Colonic mucosa (tissue), 4 donors: ENCODE measurements at regions not wholly inside any gene's neighbourhood (a gene's known extent, or its start where the extent isn't known, plus 50 kb on each side); places are given as distances from the start of the nearest gene placed in this dataset.
A peak's percentile ranks its signal among the peaks of the same experiment; 100 is the strongest.

Experiments
- DNase-seq: peaks from one replicate; pipeline ENCODE4 v3.0.0-alpha.2; 2020
- H3K27ac ChIP-seq: fragments of 200-600 bp; one replicate; pipeline ENCODE4 v1.8.0; 2021
- H3K27me3 ChIP-seq: fragments of 200-600 bp; one replicate; pipeline ENCODE4 v1.8.0; 2021
- H3K36me3 ChIP-seq: fragments of 200-600 bp; one replicate; pipeline ENCODE4 v1.8.0; 2021
- H3K4me1 ChIP-seq: fragments of 200-600 bp; one replicate; pipeline ENCODE4 v1.8.0; 2021; ENCODE audit warnings: mild to moderate bottlenecking
- H3K4me3 ChIP-seq: fragments of 200-600 bp; one replicate; pipeline ENCODE4 v1.8.0; 2021
- H3K9ac ChIP-seq, 2 donors: one replicate each; pipeline ENCODE4 v1.7.0; 2013; ENCODE audit warnings: control low read depth in 2 of 2, low read depth in 2 of 2, low read length in 2 of 2
- H3K9me3 ChIP-seq: fragments of 200-600 bp; one replicate; pipeline ENCODE4 v1.8.0; 2021
- CTCF ChIP-seq: fragments of 200-600 bp; IDR thresholded peaks from one replicate; pipeline ENCODE4 v1.8.0; 2022; ENCODE audit warnings: antibody characterized with exemption, mild to moderate bottlenecking
- intact Hi-C: fragments of 100-400 bp; cut with DNase I; formaldehyde crosslinking; loops from one replicate; pipeline ENCODE4 v1.14.1; 2022
- donor health status: healthy.
- donor health status: DM: no; HTN: no; CAD: no.
- donor health status: DM: no; HTN: no; CAD: no.

- Histone ChIP-seq H3K27ac (no peak overlapping the region), H3K36me3 (no peaks in the 10 kb centered on the region), H3K9me3 (no peaks in the 10 kb centered on the region), H3K4me3 (no peak overlapping the region), H3K4me1 (no peaks in the 10 kb centered on the region), H3K27me3 (no peaks in the 10 kb centered on the region), H3K9ac (no peak overlapping the region)
- no peak for TF ChIP-seq CTCF
- intact Hi-C loops, result no loop called here
- DNase-seq, result peak; percentile 23
Measured at GRCh38 chr18:24778810-24779418, 318.5 kb downstream of the HRH4 start.

- DNase-seq, result no peak
- no peak for TF ChIP-seq CTCF
Measured at GRCh38 chr18:24782566-24782965, 322.1 kb downstream of the HRH4 start.

GRCh38 chr18:24785019-24785418 is 324.6 kb downstream of the HRH4 start:
- H3K36me3 ChIP-seq, result no peaks in the 10 kb centered on the region
- DNase-seq, result no peak

More at GRCh38 chr18:24782566-24782965, 322.1 kb downstream of the HRH4 start:
- Histone ChIP-seq H3K4me3 (no peak overlapping the region), H3K27me3 (no peaks in the 10 kb centered on the region), H3K4me1 (no peaks in the 10 kb centered on the region), H3K27ac (no peak overlapping the region), H3K9me3 (no peaks in the 10 kb centered on the region), H3K36me3 (no peaks in the 10 kb centered on the region), H3K9ac (no peak overlapping the region)
- intact Hi-C loops, result no loop called here

GRCh38 chr18:24786027-24786426 is 325.6 kb downstream of the HRH4 start:
- intact Hi-C loops, result no loop called here
- TF ChIP-seq CTCF, result no peak
- Histone ChIP-seq H3K4me1 (no peaks in the 10 kb centered on the region), H3K4me3 (no peak overlapping the region), H3K27ac (no peak overlapping the region), H3K36me3 (no peaks in the 10 kb centered on the region), H3K27me3 (no peaks in the 10 kb centered on the region), H3K9ac (no peak overlapping the region), H3K9me3 (no peaks in the 10 kb centered on the region)
- DNase-seq, result no peak

More at GRCh38 chr18:24785019-24785418, 324.6 kb downstream of the HRH4 start:
- intact Hi-C loops, result no loop called here
- Histone ChIP-seq H3K9ac (no peak overlapping the region), H3K4me1 (no peaks in the 10 kb centered on the region), H3K4me3 (no peak overlapping the region), H3K27me3 (no peaks in the 10 kb centered on the region), H3K27ac (no peak overlapping the region), H3K9me3 (no peaks in the 10 kb centered on the region)
- TF ChIP-seq CTCF, result no peak

- intact Hi-C loops, result no loop called here
- no peaks in the 10 kb centered on the region for H3K36me3 ChIP-seq
- no peak overlapping the region for H3K4me3 ChIP-seq
- no peak for TF ChIP-seq CTCF
- no peak overlapping the region for H3K9ac ChIP-seq
- no peaks in the 10 kb centered on the region for H3K27me3 ChIP-seq
- H3K4me1 ChIP-seq, result no peaks in the 10 kb centered on the region
- no peak overlapping the region for H3K27ac ChIP-seq
- DNase-seq, result no peak
- H3K9me3 ChIP-seq, result no peaks in the 10 kb centered on the region
Measured at GRCh38 chr18:24790347-24790746, 329.9 kb downstream of the HRH4 start.
